ENCODE measurements at regions not wholly inside any gene's neighbourhood (a gene's known extent, or its start where the extent isn't known, plus 50 kb on each side); places are given as distances from the start of the nearest gene placed in this dataset.

DNA sequence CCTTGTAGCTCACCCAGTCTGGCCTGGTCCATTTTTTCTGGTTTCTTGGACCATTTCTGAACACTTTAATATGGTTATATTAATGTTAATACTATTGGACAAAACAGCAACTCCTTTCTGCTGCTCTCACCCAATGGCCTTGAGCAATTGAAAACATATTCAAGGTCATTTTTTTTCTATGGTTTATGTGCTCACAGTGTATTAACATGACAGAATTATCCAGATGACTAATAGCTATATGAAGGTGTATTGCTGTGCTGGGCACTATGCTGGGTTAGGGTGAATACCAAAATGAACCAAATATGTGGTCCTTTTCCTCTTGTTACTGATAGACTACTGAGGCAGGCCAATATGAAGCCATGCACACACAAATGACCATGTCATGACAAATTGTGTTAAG, 591.6 kb upstream of the PLXNA2 start:
- Histone ChIP-seq H3K4me3 (no peak overlapping the region), H3K9me2 (ENCODE audit: insufficient read depth) (0 out of 2 replicates have a peak, but pooled peaks cover 5% of the 10 kb centered on the region), H3K79me2 (replicated peaks; ENCODE audit: insufficient read depth) (no peaks in the 10 kb centered on the region), H3F3A (replicated peaks; ENCODE audit: low read depth) (no peaks in the 10 kb centered on the region), H4K20me1 (replicated peaks; ENCODE audit: insufficient read depth) (no peaks in the 10 kb centered on the region), H2AFZ (0 out of 2 replicates have a peak overlapping the region, but pooled peaks have one; percentile 76), H3K4me2 (no peak overlapping the region), H3K27ac (ENCODE audit: low read depth) (no peak overlapping the region), H3K36me3 (ENCODE audit: insufficient read depth) (no peaks in the 10 kb centered on the region), H3K27me3 (ENCODE audit: insufficient read depth) (no peaks in the 10 kb centered on the region), H3K4me1 (ENCODE audit: insufficient read depth) (peaks cover 16% of the 10 kb centered on the region)
- peaks cover 26% of the 10 kb centered on the region for H3K4me1 Mint-ChIP-seq
- H3K27me3 Mint-ChIP-seq (ENCODE audit: insufficient read depth, low read depth, poor library complexity), result peaks cover 3% of the 10 kb centered on the region
- no peak overlapping the region for H3K4me3 Mint-ChIP-seq
- H3K27ac Mint-ChIP-seq, result no peak overlapping the region
- no peak for DNase-seq (ENCODE audit: low spot score)
- ATAC-seq, result no peak
- TF ChIP-seq ETS1 (IDR thresholded peaks at IDR 0.05), result no peak
- no peak for TF ChIP-seq EZH2phosphoT487 (IDR thresholded peaks at IDR 0.05; ENCODE audit: unreplicated experiment)
- no peak for TF ChIP-seq JUNB (IDR thresholded peaks at IDR 0.05; ENCODE audit: unreplicated experiment)
- TF ChIP-seq ZNF462 (CRISPR knock-in tag; IDR thresholded peaks at IDR 0.05), result no peak
- TF ChIP-seq ZNF331 (CRISPR knock-in tag; IDR thresholded peaks at IDR 0.05; ENCODE audit: low read depth), result no peak
- H3K36me3 Mint-ChIP-seq (ENCODE audit: low read depth), result no peaks in the 10 kb centered on the region
- H3K9me3 Mint-ChIP-seq, result no peaks in the 10 kb centered on the region

DNA sequence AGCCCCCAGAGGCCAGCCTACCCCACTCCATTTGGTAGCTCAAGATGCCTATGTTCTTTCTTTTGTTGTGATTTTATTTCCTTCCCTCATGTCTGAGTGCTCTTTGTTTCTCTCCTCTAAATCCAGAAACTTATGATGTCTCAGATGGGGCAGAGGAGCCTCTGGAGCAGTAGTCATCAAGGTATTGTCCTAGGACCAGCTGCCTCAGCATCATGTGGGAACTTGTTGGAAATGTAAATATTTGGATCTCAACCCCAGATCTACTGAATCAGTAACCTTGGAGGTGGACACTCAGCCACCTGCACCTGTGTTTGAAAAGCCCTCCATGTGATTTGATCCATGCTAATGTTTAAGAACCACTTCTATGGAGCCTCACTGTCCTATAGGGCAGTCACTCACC, 593.1 kb upstream of the PLXNA2 start:
- Histone ChIP-seq H3K36me3 (ENCODE audit: insufficient read depth) (no peaks in the 10 kb centered on the region), H3K4me2 (no peak overlapping the region), H4K20me1 (replicated peaks; ENCODE audit: insufficient read depth) (no peaks in the 10 kb centered on the region), H3K4me3 (no peak overlapping the region), H2AFZ (no peak overlapping the region), H3K27ac (ENCODE audit: low read depth) (no peak overlapping the region), H3F3A (replicated peaks; ENCODE audit: low read depth) (no peaks in the 10 kb centered on the region), H3K79me2 (replicated peaks; ENCODE audit: insufficient read depth) (no peaks in the 10 kb centered on the region), H3K27me3 (ENCODE audit: insufficient read depth) (no peaks in the 10 kb centered on the region), H3K4me1 (ENCODE audit: insufficient read depth) (peaks cover 16% of the 10 kb centered on the region), H3K9me2 (ENCODE audit: insufficient read depth) (0 out of 2 replicates have a peak, but pooled peaks cover 5% of the 10 kb centered on the region)
- H3K27me3 Mint-ChIP-seq (ENCODE audit: insufficient read depth, low read depth, poor library complexity), result peaks cover 3% of the 10 kb centered on the region
- no peaks in the 10 kb centered on the region; the same call in 2 of the 3 replicates for H3K9me3 Mint-ChIP-seq
- H3K36me3 Mint-ChIP-seq (ENCODE audit: low read depth), result no peaks in the 10 kb centered on the region; the same call in 2 of the 3 replicates
- ATAC-seq (no peak), DNase-seq (ENCODE audit: low spot score) (no peak)
- no peak overlapping the region for H3K27ac Mint-ChIP-seq
- peaks cover 26% of the 10 kb centered on the region for H3K4me1 Mint-ChIP-seq
- no peak overlapping the region for H3K4me3 Mint-ChIP-seq
- TF ChIP-seq NANOG (IDR thresholded peaks at IDR 0.05; ENCODE audit: borderline replicate concordance), result no peak
- TF ChIP-seq ETS1 (IDR thresholded peaks at IDR 0.05), result no peak

All from GM23338 (cell line).